NCI-H128 (cell line): ENCODE measurements at regions not wholly inside any gene's neighbourhood (a gene's known extent, or its start where the extent isn't known, plus 50 kb on each side); places are given as distances from the start of the nearest gene placed in this dataset.
"Not testable (repeated sequence)": the region's sequence is repeated elsewhere in the genome, so short reads cannot be mapped to it uniquely, and the experiment has no call there.

Experiments used
- DNase-seq: peaks from one replicate; lab custom pipeline; 2025; ENCODE audit not compliant: unreplicated experiment; lab: John Stamatoyannopoulos, UW

- DNase-seq, result peak; percentile 18
Observed at GRCh38 chr7:138359870-138360559, 100.0 kb upstream of the TRIM24 start.

- no peak for DNase-seq
Observed at GRCh38 chr7:138363721-138364120, 96.3 kb upstream of the TRIM24 start.

- not testable (repeated sequence) for DNase-seq
Observed at GRCh38 chr7:138366137-138366536, 93.9 kb upstream of the TRIM24 start.

GRCh38 chr7:138366676-138367075 lies 93.4 kb upstream of the TRIM24 start:
- DNase-seq, result not testable (repeated sequence)

- DNase-seq, result no peak
Observed at GRCh38 chr7:138369797-138370196, 90.3 kb upstream of the TRIM24 start.

- no peak for DNase-seq
Observed at GRCh38 chr7:138370956-138371355, 89.1 kb upstream of the TRIM24 start.

GRCh38 chr7:138374119-138374693 lies 85.9 kb upstream of the TRIM24 start:
- DNase-seq, result no peak

- no peak for DNase-seq
Observed at GRCh38 chr7:138377306-138377705, 82.8 kb upstream of the TRIM24 start.

GRCh38 chr7:138378741-138379559 lies 81.1 kb upstream of the TRIM24 start:
- DNase-seq, result no peak

GRCh38 chr7:138382862-138383565 lies 77.0 kb upstream of the TRIM24 start:
- no peak for DNase-seq

GRCh38 chr7:138386821-138387220 lies 73.2 kb upstream of the TRIM24 start:
- DNase-seq, result no peak

- DNase-seq, result no peak
Observed at GRCh38 chr7:138387755-138388475, 72.1 kb upstream of the TRIM24 start.

GRCh38 chr7:138388673-138389491 lies 71.2 kb upstream of the TRIM24 start:
- no peak for DNase-seq

GRCh38 chr7:138395763-138396162 lies 64.3 kb upstream of the TRIM24 start:
- DNase-seq, result no peak

GRCh38 chr7:138396251-138397070 lies 63.6 kb upstream of the TRIM24 start:
- DNase-seq, result no peak

GRCh38 chr7:138397071-138397433 lies 63.0 kb upstream of the TRIM24 start:
- not testable (repeated sequence) for DNase-seq

- no peak for DNase-seq
Observed at GRCh38 chr7:138398857-138399256, 61.2 kb upstream of the TRIM24 start.

- DNase-seq, result no peak
Observed at GRCh38 chr7:138400400-138400886, 59.6 kb upstream of the TRIM24 start.

- DNase-seq, result no peak
Observed at GRCh38 chr7:138402749-138403148, 57.3 kb upstream of the TRIM24 start.
